ENCODE measurements at regions not wholly inside any gene's neighbourhood (a gene's known extent, or its start where the extent isn't known, plus 50 kb on each side); places are given as distances from the start of the nearest gene placed in this dataset.

- DNase-seq = no peak
- H3K9me3 ChIP-seq (ENCODE audit: control extremely low read depth in 1 of 5, control insufficient read depth in 4 of 5, insufficient read depth in 2 of 5, low read depth in 1 of 5, low read length in 4 of 5) = no peaks in the 10 kb centered on the region
- H3K4me1 ChIP-seq (ENCODE audit: control extremely low read depth in 1 of 4, control insufficient read depth in 4 of 4, insufficient read depth in 4 of 4, low read length in 3 of 4) = no peaks in the 10 kb centered on the region
- ChIA-PET POLR2A (no interaction called here), CTCF (interaction anchor here (0.6 to 1.5 kb wide), 2 partner anchors 11 to 614 kb away, joined by 3 read pairs; no protein-coding TSS in a partner anchor)
- no peak overlapping the region for H3K4me3 ChIP-seq (ENCODE audit: control insufficient read depth in 1 of 7, extremely low read depth in 1 of 7, insufficient read depth in 4 of 7, low read depth in 2 of 7, low read length in 6 of 7)
- H3K36me3 ChIP-seq (ENCODE audit: control insufficient read depth in 4 of 4, insufficient read depth in 4 of 4, low read length in 3 of 4) = no peaks in the 10 kb centered on the region
- WGBS (ENCODE audit: insufficient coverage) = 100% methylated on average over 10 of the region's 10 CpGs
- no peak overlapping the region for H3K27ac ChIP-seq (ENCODE audit: insufficient read depth in 1 of 2, low read depth in 1 of 2, low read length in 2 of 2, poor library complexity in 1 of 2, severe bottlenecking in 2 of 2)
- peaks cover 0 to 9% (median 0%) of the 10 kb centered on the region in 5 experiments for H3K27me3 ChIP-seq (replicated peaks in 2 of 5; ENCODE audit: control insufficient read depth in 4 of 5, insufficient read depth in 5 of 5, low read length in 4 of 5)
These were observed 79.6 kb downstream of the SKA1 start for GRCh38 chr18:50454387-50454988.

- Histone ChIP-seq H3K27ac (ENCODE audit: insufficient read depth in 1 of 2, low read depth in 1 of 2, low read length in 2 of 2, poor library complexity in 1 of 2, severe bottlenecking in 2 of 2) (no peak overlapping the region), H3K36me3 (ENCODE audit: control insufficient read depth in 4 of 4, insufficient read depth in 4 of 4, low read length in 3 of 4) (no peaks in the 10 kb centered on the region), H3K4me3 (ENCODE audit: control insufficient read depth in 1 of 7, extremely low read depth in 1 of 7, insufficient read depth in 4 of 7, low read depth in 2 of 7, low read length in 6 of 7) (no peak overlapping the region), H3K4me1 (ENCODE audit: control extremely low read depth in 1 of 4, control insufficient read depth in 4 of 4, insufficient read depth in 4 of 4, low read length in 3 of 4) (no peaks in the 10 kb centered on the region), H3K27me3 (replicated peaks in 2 of 5; ENCODE audit: control insufficient read depth in 4 of 5, insufficient read depth in 5 of 5, low read length in 4 of 5) (peaks cover 0 to 7% (median 0%) of the 10 kb centered on the region in 5 experiments), H3K9me3 (ENCODE audit: control extremely low read depth in 1 of 5, control insufficient read depth in 4 of 5, insufficient read depth in 2 of 5, low read depth in 1 of 5, low read length in 4 of 5) (no peaks in the 10 kb centered on the region)
- POLR2A ChIA-PET = no interaction called here
- CTCF ChIA-PET = no interaction called here
- WGBS (ENCODE audit: insufficient coverage) = 100% methylated on average over 2 of the region's 4 CpGs
- no peak for DNase-seq
These were observed 81.4 kb downstream of the SKA1 start for GRCh38 chr18:50456285-50456684.

GRCh38 chr18:50457639-50458038 lies 82.8 kb downstream of the SKA1 start:
- WGBS (ENCODE audit: insufficient coverage) = 80% methylated on average over 2 of the region's 2 CpGs
- no peak overlapping the region for H3K27ac ChIP-seq (ENCODE audit: insufficient read depth in 1 of 2, low read depth in 1 of 2, low read length in 2 of 2, poor library complexity in 1 of 2, severe bottlenecking in 2 of 2)
- H3K9me3 ChIP-seq (ENCODE audit: control extremely low read depth in 1 of 5, control insufficient read depth in 4 of 5, insufficient read depth in 2 of 5, low read depth in 1 of 5, low read length in 4 of 5) = no peaks in the 10 kb centered on the region
- POLR2A ChIA-PET = no interaction called here
- no peaks in the 10 kb centered on the region for H3K36me3 ChIP-seq (ENCODE audit: control insufficient read depth in 4 of 4, insufficient read depth in 4 of 4, low read length in 3 of 4)
- CTCF ChIA-PET = no interaction called here
- no peak overlapping the region for H3K4me3 ChIP-seq (ENCODE audit: control insufficient read depth in 1 of 7, extremely low read depth in 1 of 7, insufficient read depth in 4 of 7, low read depth in 2 of 7, low read length in 6 of 7)
- peaks cover 0 to 2% (median 0%) of the 10 kb centered on the region in 4 experiments for H3K4me1 ChIP-seq (ENCODE audit: control extremely low read depth in 1 of 4, control insufficient read depth in 4 of 4, insufficient read depth in 4 of 4, low read length in 3 of 4)
- H3K27me3 ChIP-seq (replicated peaks in 2 of 5; ENCODE audit: control insufficient read depth in 4 of 5, insufficient read depth in 5 of 5, low read length in 4 of 5) = peaks cover 0 to 7% (median 0%) of the 10 kb centered on the region in 5 experiments
- no peak for DNase-seq

GRCh38 chr18:50458366-50458765 lies 83.5 kb downstream of the SKA1 start:
- no peak overlapping the region for H3K27ac ChIP-seq (ENCODE audit: insufficient read depth in 1 of 2, low read depth in 1 of 2, low read length in 2 of 2, poor library complexity in 1 of 2, severe bottlenecking in 2 of 2)
- WGBS (ENCODE audit: insufficient coverage) = 100% methylated on average over 2 of the region's 3 CpGs
- peaks cover 0 to 2% (median 0%) of the 10 kb centered on the region in 4 experiments for H3K4me1 ChIP-seq (ENCODE audit: control extremely low read depth in 1 of 4, control insufficient read depth in 4 of 4, insufficient read depth in 4 of 4, low read length in 3 of 4)
- ChIA-PET CTCF (no interaction called here), POLR2A (no interaction called here)
- peaks cover 0 to 7% (median 0%) of the 10 kb centered on the region in 5 experiments for H3K27me3 ChIP-seq (replicated peaks in 2 of 5; ENCODE audit: control insufficient read depth in 4 of 5, insufficient read depth in 5 of 5, low read length in 4 of 5)
- DNase-seq = no peak
- H3K4me3 ChIP-seq (ENCODE audit: control insufficient read depth in 1 of 7, extremely low read depth in 1 of 7, insufficient read depth in 4 of 7, low read depth in 2 of 7, low read length in 6 of 7) = no peak overlapping the region
- no peaks in the 10 kb centered on the region for H3K36me3 ChIP-seq (ENCODE audit: control insufficient read depth in 4 of 4, insufficient read depth in 4 of 4, low read length in 3 of 4)
- no peaks in the 10 kb centered on the region for H3K9me3 ChIP-seq (ENCODE audit: control extremely low read depth in 1 of 5, control insufficient read depth in 4 of 5, insufficient read depth in 2 of 5, low read depth in 1 of 5, low read length in 4 of 5)

GRCh38 chr18:50458796-50459195 lies 84.0 kb downstream of the SKA1 start:
- no peaks in the 10 kb centered on the region for H3K36me3 ChIP-seq (ENCODE audit: control insufficient read depth in 4 of 4, insufficient read depth in 4 of 4, low read length in 3 of 4)
- no peak for DNase-seq
- WGBS (ENCODE audit: insufficient coverage) = 97% methylated on average over 2 of the region's 2 CpGs
- H3K27me3 ChIP-seq (replicated peaks in 2 of 5; ENCODE audit: control insufficient read depth in 4 of 5, insufficient read depth in 5 of 5, low read length in 4 of 5) = peaks cover 0 to 6% (median 0%) of the 10 kb centered on the region in 5 experiments
- POLR2A ChIA-PET = no interaction called here
- CTCF ChIA-PET = no interaction called here
- peaks cover 0 to 2% (median 0%) of the 10 kb centered on the region in 4 experiments for H3K4me1 ChIP-seq (ENCODE audit: control extremely low read depth in 1 of 4, control insufficient read depth in 4 of 4, insufficient read depth in 4 of 4, low read length in 3 of 4)
- no peak overlapping the region for H3K4me3 ChIP-seq (ENCODE audit: control insufficient read depth in 1 of 7, extremely low read depth in 1 of 7, insufficient read depth in 4 of 7, low read depth in 2 of 7, low read length in 6 of 7)
- H3K27ac ChIP-seq (ENCODE audit: insufficient read depth in 1 of 2, low read depth in 1 of 2, low read length in 2 of 2, poor library complexity in 1 of 2, severe bottlenecking in 2 of 2) = no peak overlapping the region
- H3K9me3 ChIP-seq (ENCODE audit: control extremely low read depth in 1 of 5, control insufficient read depth in 4 of 5, insufficient read depth in 2 of 5, low read depth in 1 of 5, low read length in 4 of 5) = no peaks in the 10 kb centered on the region

- H3K27me3 ChIP-seq (replicated peaks in 2 of 5; ENCODE audit: control insufficient read depth in 4 of 5, insufficient read depth in 5 of 5, low read length in 4 of 5) = peaks cover 0 to 3% (median 0%) of the 10 kb centered on the region in 5 experiments
- peaks cover 0 to 2% (median 0%) of the 10 kb centered on the region in 4 experiments for H3K4me1 ChIP-seq (ENCODE audit: control extremely low read depth in 1 of 4, control insufficient read depth in 4 of 4, insufficient read depth in 4 of 4, low read length in 3 of 4)
- WGBS (ENCODE audit: insufficient coverage) = 70% methylated on average over 2 of the region's 3 CpGs
- H3K27ac ChIP-seq (ENCODE audit: insufficient read depth in 1 of 2, low read depth in 1 of 2, low read length in 2 of 2, poor library complexity in 1 of 2, severe bottlenecking in 2 of 2) = no peak overlapping the region
- POLR2A ChIA-PET = no interaction called here
- no peak for DNase-seq
- CTCF ChIA-PET = no interaction called here
- no peaks in the 10 kb centered on the region for H3K9me3 ChIP-seq (ENCODE audit: control extremely low read depth in 1 of 5, control insufficient read depth in 4 of 5, insufficient read depth in 2 of 5, low read depth in 1 of 5, low read length in 4 of 5)
- H3K4me3 ChIP-seq (ENCODE audit: control insufficient read depth in 1 of 7, extremely low read depth in 1 of 7, insufficient read depth in 4 of 7, low read depth in 2 of 7, low read length in 6 of 7) = no peak overlapping the region
- H3K36me3 ChIP-seq (ENCODE audit: control insufficient read depth in 4 of 4, insufficient read depth in 4 of 4, low read length in 3 of 4) = no peaks in the 10 kb centered on the region
These were observed 85.2 kb downstream of the SKA1 start for GRCh38 chr18:50460062-50460461.

- Histone ChIP-seq H3K4me1 (ENCODE audit: control extremely low read depth in 1 of 4, control insufficient read depth in 4 of 4, insufficient read depth in 4 of 4, low read length in 3 of 4) (peaks cover 0 to 2% (median 0%) of the 10 kb centered on the region in 4 experiments), H3K36me3 (ENCODE audit: control insufficient read depth in 4 of 4, insufficient read depth in 4 of 4, low read length in 3 of 4) (no peaks in the 10 kb centered on the region), H3K9me3 (ENCODE audit: control extremely low read depth in 1 of 5, control insufficient read depth in 4 of 5, insufficient read depth in 2 of 5, low read depth in 1 of 5, low read length in 4 of 5) (no peaks in the 10 kb centered on the region), H3K27ac (ENCODE audit: insufficient read depth in 1 of 2, low read depth in 1 of 2, low read length in 2 of 2, poor library complexity in 1 of 2, severe bottlenecking in 2 of 2) (no peak overlapping the region), H3K4me3 (ENCODE audit: control insufficient read depth in 1 of 7, extremely low read depth in 1 of 7, insufficient read depth in 4 of 7, low read depth in 2 of 7, low read length in 6 of 7) (no peak overlapping the region), H3K27me3 (replicated peaks in 2 of 5; ENCODE audit: control insufficient read depth in 4 of 5, insufficient read depth in 5 of 5, low read length in 4 of 5) (peaks cover 0 to 3% (median 0%) of the 10 kb centered on the region in 5 experiments)
- no peak for DNase-seq
- ChIA-PET POLR2A (no interaction called here), CTCF (no interaction called here)
- WGBS (ENCODE audit: insufficient coverage) = 90% methylated on average over 2 of the region's 3 CpGs
These were observed 85.9 kb downstream of the SKA1 start for GRCh38 chr18:50460716-50461115.

Data from common myeloid progenitor, CD34-positive (primary cell).